HepG2 (cell line): ENCODE measurements at regions not wholly inside any gene's neighbourhood (a gene's known extent, or its start where the extent isn't known, plus 50 kb on each side); places are given as distances from the start of the nearest gene placed in this dataset.
A peak's percentile ranks its signal among the peaks of the same experiment; 100 is the strongest.

ENCODE experiments used
- ATAC-seq: fragments of 200-7000 bp; cut with Tn5 transposase; 3 replicates; pipeline ENCODE4 v1.9.1; 2020; ENCODE audit warnings: mild to moderate bottlenecking, moderate library complexity
- BruUV-seq: library from RNA; stranded (reverse); fragments of 400-500 nt; replicated peaks from 2 replicates; lab custom pipeline; 2021; lab: Mats Ljungman, UMichigan
- CTCF ChIA-PET: fragments of 300-600 bp; formaldehyde crosslinking; extraction: SDS; loops from one replicate; lab custom pipeline; 2021; ENCODE audit warnings: low total read pairs, inconsistent platforms, low intra/inter-chr PET ratio; lab: Yijun Ruan, JAX
- POLR2A ChIA-PET: fragments of 350-600 bp; sonication (Branson Sonifier 250); formaldehyde crosslinking; loops from one replicate; lab custom pipeline; 2020; ENCODE audit warnings: antibody characterized with exemption, inconsistent platforms; lab: Yijun Ruan, JAX
- DNase-seq: peaks from one replicate; pipeline ENCODE4 v3.0.0-alpha.2; 2015; ENCODE audit warnings: low spot score
- FAIRE-seq: peaks from 3 replicates; lab custom pipeline; 2011; peaks lifted over from hg19 to GRCh38; lab: Jason Lieb, UNC
- H2AFZ ChIP-seq: one replicate; pipeline ENCODE4 v1.6.1; 2011; ENCODE audit warnings: low read length, inconsistent platforms
- H3K27ac ChIP-seq: fragments of 300-600 bp; 3 replicates; pipeline ENCODE4 v1.8.0; 2011; ENCODE audit warnings: mixed run types, mild to moderate bottlenecking, mixed read lengths, low read length, inconsistent platforms; ENCODE audit not compliant: insufficient read depth; ENCODE audit errors: extremely low read length
- H3K27me3 ChIP-seq, 2 experiments: fragments of 200-600 bp in 1 of 2; 2 replicates in 1 of 2; 3 replicates in 1 of 2; pipeline versions ENCODE4 v1.6.0 to v1.8.0; 2011; ENCODE audit warnings: low read length in 2 of 2, mild to moderate bottlenecking in 2 of 2, moderate library complexity in 2 of 2, inconsistent platforms in 1 of 2; ENCODE audit not compliant: insufficient read depth in 2 of 2, control insufficient read depth in 1 of 2
- H3K36me3 ChIP-seq, 2 experiments: fragments of 200-600 bp in 1 of 2; replicated peaks in 1 of 2; 2 replicates in 1 of 2; 3 replicates in 1 of 2; pipeline versions ENCODE4 v1.5.1 to v1.8.0; 2011; ENCODE audit warnings: low read length in 2 of 2, inconsistent platforms in 1 of 2; ENCODE audit not compliant: insufficient read depth in 2 of 2, control insufficient read depth in 1 of 2
- H3K4me1 ChIP-seq: 2 replicates; pipeline ENCODE4 v1.5.1; 2012; ENCODE audit warnings: low read length, inconsistent platforms; ENCODE audit not compliant: insufficient read depth
- H3K4me2 ChIP-seq: 2 replicates; pipeline ENCODE4 v1.6.0; 2011; ENCODE audit warnings: low read depth, low read length, inconsistent platforms
- H3K4me3 ChIP-seq, 3 experiments: fragments of 200-600 bp in 1 of 3; sonication (generic), shearing (Covaris generic) in 1 of 3; replicated peaks in 1 of 3; 2 replicates each; pipeline ENCODE4 v1.5.1; 2011 to 2016; ENCODE audit warnings: low read length in 3 of 3, inconsistent platforms in 2 of 3, low read depth in 2 of 3, mild to moderate bottlenecking in 2 of 3, control low read depth in 1 of 3, mixed read lengths in 1 of 3; ENCODE audit not compliant: insufficient read depth in 1 of 3
- H3K79me2 ChIP-seq: one replicate; pipeline ENCODE4 v1.6.1; 2011; ENCODE audit warnings: low read length, inconsistent platforms; ENCODE audit not compliant: insufficient read depth
- H3K9ac ChIP-seq: 2 replicates; pipeline ENCODE4 v1.6.0; 2011; ENCODE audit warnings: mild to moderate bottlenecking, low read depth, low read length, inconsistent platforms; ENCODE audit not compliant: insufficient read depth
- H3K9me3 ChIP-seq: 2 replicates; pipeline ENCODE4 v1.5.1; 2012; ENCODE audit warnings: mild to moderate bottlenecking, low read length
- H4K20me1 ChIP-seq: 2 replicates; pipeline ENCODE4 v1.6.0; 2011; ENCODE audit warnings: inconsistent platforms, mild to moderate bottlenecking, low read length, moderate library complexity; ENCODE audit not compliant: insufficient read depth
- ATF2 ChIP-seq: sonication (generic); formaldehyde crosslinking; IDR thresholded peaks from 2 replicates; pipeline ENCODE4 v1.4.0; 2020; ENCODE audit warnings: missing genetic modification reagents
- KLF6 ChIP-seq: IDR thresholded peaks from 2 replicates; pipeline ENCODE4 v1.8.0; 2016; ENCODE audit warnings: missing biosample characterization, missing genetic modification reagents
- MAFF ChIP-seq: IDR thresholded peaks from 2 replicates; pipeline ENCODE4 v1.6.1; 2011; ENCODE audit warnings: low read depth, low read length, improper control_type of control experiment
- MAFK ChIP-seq, 2 experiments: IDR thresholded peaks in 1 of 2; conservative IDR thresholded peaks in 1 of 2; 2 replicates each; pipeline ENCODE4 v1.6.1; 2011; ENCODE audit warnings: improper control_type of control experiment in 2 of 2, low read length in 2 of 2
- RXRB ChIP-seq: IDR thresholded peaks from 2 replicates; pipeline ENCODE4 v1.6.1; 2016; ENCODE audit warnings: borderline replicate concordance, missing genetic modification reagents, missing compliant biosample characterization
- USF2 ChIP-seq, 2 experiments: sonication (generic) in 1 of 2; formaldehyde crosslinking in 1 of 2; IDR thresholded peaks; 2 replicates each; pipeline versions ENCODE4 v1.5.1 to v1.6.1; 2011 to 2020; ENCODE audit warnings: borderline replicate concordance in 1 of 2, low read depth in 1 of 2, low read length in 1 of 2, mild to moderate bottlenecking in 1 of 2, missing genetic modification reagents in 1 of 2, moderate library complexity in 1 of 2
- in situ Hi-C: cut with HindIII; loops from 2 replicates; pipeline ENCODE4 v1.10.0; 2017; ENCODE audit warnings: low pct_unique_long_range_greater_than_20kb; ENCODE audit not compliant: extremely low pct_ligation_motif_present
- intact Hi-C: fragments of 100-400 bp; cut with micrococcal nuclease; formaldehyde crosslinking; loops from one replicate; pipeline ENCODE4 v1.10.0; 2022; ENCODE audit not compliant: unreplicated experiment

GRCh38 chr3:82177774-82178173 is 416.3 kb upstream of the GBE1 start:
- Histone ChIP-seq H3K4me2 (no peak overlapping the region), H3K79me2 (no peaks in the 10 kb centered on the region), H2AFZ (no peak overlapping the region), H3K4me3 (no peak overlapping the region), H3K9ac (no peak overlapping the region), H3K27ac (no peak overlapping the region), H3K4me1 (no peaks in the 10 kb centered on the region), H3K9me3 (no peaks in the 10 kb centered on the region), H3K36me3 (no peaks in the 10 kb centered on the region), H4K20me1 (no peaks in the 10 kb centered on the region), H3K27me3 (no peaks in the 10 kb centered on the region)
- POLR2A ChIA-PET = no interaction called here
- ATAC-seq (no peak), FAIRE-seq (no peak), DNase-seq (no peak)
- TF ChIP-seq RXRB (CRISPR knock-in tag) (no peak), ATF2 (CRISPR knock-in tag) (no peak), KLF6 (CRISPR knock-in tag) (no peak), MAFF (peak; percentile 85), USF2 (IDR thresholded peaks at IDR 0.05; ENCODE audit: low read depth, low read length) (no peak), USF2 (CRISPR knock-in tag; IDR thresholded peaks at IDR 0.05; ENCODE audit: borderline replicate concordance) (no peak), MAFK (conservative IDR thresholded peaks at IDR 0.05 in 1 of 2, IDR thresholded peaks at IDR 0.05 in 1 of 2; ENCODE audit: low read length in 2 of 2) (peak; percentile 82 to 88)
- no TSS peak for BruUV-seq
- intact Hi-C loops = no loop called here
- CTCF ChIA-PET = no interaction called here
- in situ Hi-C loops = no loop called here
